ENCODE measurements at regions not wholly inside any gene's neighbourhood (a gene's known extent, or its start where the extent isn't known, plus 50 kb on each side); places are given as distances from the start of the nearest gene placed in this dataset.

- FAIRE-seq (no peak), DNase-seq (no peak)
- intact Hi-C loops (cut with DNase I), result no loop called here
- Histone ChIP-seq H3K4me3 (ENCODE audit: low read length in 3 of 3) (no peak overlapping the region), H3K27me3 (ENCODE audit: control insufficient read depth, insufficient read depth, low read length) (no peaks in the 10 kb centered on the region), H3K9me3 (ENCODE audit: control insufficient read depth in 2 of 3, insufficient read depth in 1 of 3, low read length in 3 of 3) (no peaks in the 10 kb centered on the region), H3K4me1 (ENCODE audit: control insufficient read depth in 2 of 3, insufficient read depth in 2 of 3, low read depth in 1 of 3, low read length in 3 of 3) (no peaks in the 10 kb centered on the region), H3K9ac (ENCODE audit: low read length in 3 of 3) (no peak overlapping the region), H3K36me3 (ENCODE audit: control insufficient read depth in 2 of 3, insufficient read depth in 3 of 3, low read length in 3 of 3) (no peaks in the 10 kb centered on the region), H3K27ac (ENCODE audit: low read depth in 2 of 2, low read length in 2 of 2) (no peak overlapping the region)
- TF ChIP-seq CTCF (IDR thresholded peaks at IDR 0.05; ENCODE audit: borderline replicate concordance, extremely low read depth, insufficient read depth), result no peak
Observed at GRCh38 chr9:84079994-84080393, 99.4 kb downstream of the RMI1 start.

GRCh38 chr9:84101964-84102632, 121.5 kb downstream of the RMI1 start:
- Histone ChIP-seq H3K27ac (ENCODE audit: low read depth in 2 of 2, low read length in 2 of 2) (no peak overlapping the region), H3K27me3 (ENCODE audit: control insufficient read depth, insufficient read depth, low read length) (peaks cover 3% of the 10 kb centered on the region), H3K9ac (ENCODE audit: low read length in 3 of 3) (no peak overlapping the region), H3K4me3 (ENCODE audit: low read length in 3 of 3) (peak overlapping the region in 2 of 3 donors; percentile 25 to 60), H3K36me3 (ENCODE audit: control insufficient read depth in 2 of 3, insufficient read depth in 3 of 3, low read length in 3 of 3) (no peaks in the 10 kb centered on the region), H3K4me1 (ENCODE audit: control insufficient read depth in 2 of 3, insufficient read depth in 2 of 3, low read depth in 1 of 3, low read length in 3 of 3) (no peaks in the 10 kb centered on the region), H3K9me3 (ENCODE audit: control insufficient read depth in 2 of 3, insufficient read depth in 1 of 3, low read length in 3 of 3) (no peaks in the 10 kb centered on the region)
- DNase-seq, result peak in 1 of 5 donors; percentile 25
- no peak for TF ChIP-seq CTCF (IDR thresholded peaks at IDR 0.05; ENCODE audit: borderline replicate concordance, extremely low read depth, insufficient read depth)
- intact Hi-C loops (cut with DNase I), result no loop called here
- no peak for FAIRE-seq

- H3K9me3 ChIP-seq (ENCODE audit: control insufficient read depth in 2 of 3, insufficient read depth in 1 of 3, low read length in 3 of 3), result no peaks in the 10 kb centered on the region
- no peak for FAIRE-seq
Observed at GRCh38 chr9:84103651-84104377, 123.2 kb downstream of the RMI1 start.

More at GRCh38 chr9:84103651-84104377, 123.2 kb downstream of the RMI1 start:
- Histone ChIP-seq H3K36me3 (ENCODE audit: control insufficient read depth in 2 of 3, insufficient read depth in 3 of 3, low read length in 3 of 3) (no peaks in the 10 kb centered on the region), H3K9ac (ENCODE audit: low read length in 3 of 3) (no peak overlapping the region), H3K4me1 (ENCODE audit: control insufficient read depth in 2 of 3, insufficient read depth in 2 of 3, low read depth in 1 of 3, low read length in 3 of 3) (no peaks in the 10 kb centered on the region), H3K27me3 (ENCODE audit: control insufficient read depth, insufficient read depth, low read length) (peaks cover 3% of the 10 kb centered on the region), H3K27ac (ENCODE audit: low read depth in 2 of 2, low read length in 2 of 2) (no peak overlapping the region), H3K4me3 (ENCODE audit: low read length in 3 of 3) (no peak overlapping the region)
- intact Hi-C loops (cut with DNase I), result no loop called here
- peak in 2 of 5 donors; percentile 29 to 47 for DNase-seq
- TF ChIP-seq CTCF (IDR thresholded peaks at IDR 0.05; ENCODE audit: borderline replicate concordance, extremely low read depth, insufficient read depth), result no peak

Measured in kidney (tissue), 13 donors.